GM18520 (cell line): ENCODE measurements at regions not wholly inside any gene's neighbourhood (a gene's known extent, or its start where the extent isn't known, plus 50 kb on each side); places are given as distances from the start of the nearest gene placed in this dataset.

ENCODE experiments used
- ATAC-seq: cut with Tn5 transposase; IDR thresholded peaks from one replicate; pipeline ENCODE4 v1.9.1; 2021; ENCODE audit not compliant: unreplicated experiment

- no peak for ATAC-seq
Observed at GRCh38 chr9:13769006-13769405, 489.5 kb upstream of the MPDZ start.

GRCh38 chr9:13762209-13762608 is 482.7 kb upstream of the MPDZ start:
- ATAC-seq: no peak

- no peak for ATAC-seq
Observed at GRCh38 chr9:13759551-13759950, 480.1 kb upstream of the MPDZ start.

DNA sequence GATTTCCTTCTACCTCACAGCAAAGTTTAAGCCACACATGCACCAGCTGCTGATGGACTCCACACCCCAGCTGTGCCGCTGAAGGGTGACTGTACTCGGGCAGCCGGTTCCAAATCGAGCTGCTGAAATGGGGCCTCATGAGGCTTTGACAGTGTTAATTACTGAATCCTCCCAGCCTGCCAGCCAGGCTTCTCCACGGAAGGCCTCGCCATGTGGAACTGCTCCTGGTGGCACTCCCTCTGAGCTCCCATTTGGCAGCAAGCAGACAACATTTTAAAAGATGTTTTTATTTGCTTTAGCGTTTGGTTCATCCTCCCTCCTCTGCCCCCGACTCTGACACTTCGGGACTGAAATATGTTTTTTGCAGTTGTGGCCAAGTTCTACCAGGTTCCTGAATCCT is 479.4 kb upstream of the MPDZ start:
- no peak for ATAC-seq

DNA sequence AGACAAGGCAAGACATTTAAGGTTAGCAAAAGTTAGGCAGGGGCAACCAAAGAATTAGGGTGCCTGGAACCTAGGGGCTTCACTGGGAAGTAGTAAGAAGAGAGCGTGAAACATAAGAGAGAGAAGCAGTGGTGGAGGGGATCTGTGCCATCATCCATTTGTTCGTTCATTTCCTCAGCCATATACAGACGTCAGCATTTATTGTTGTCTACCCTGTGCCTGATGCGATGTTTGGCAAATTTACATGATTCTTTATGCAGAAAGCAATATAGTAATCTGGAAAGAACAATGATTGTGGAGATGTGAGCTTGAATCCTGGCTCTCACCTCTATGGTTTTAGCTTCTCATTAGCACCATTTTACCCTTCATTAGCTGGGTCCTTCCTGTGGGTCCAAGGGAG is 477.5 kb upstream of the MPDZ start:
- no peak for ATAC-seq

GRCh38 chr9:13755551-13755950 is 476.1 kb upstream of the MPDZ start:
- ATAC-seq: no peak

DNA sequence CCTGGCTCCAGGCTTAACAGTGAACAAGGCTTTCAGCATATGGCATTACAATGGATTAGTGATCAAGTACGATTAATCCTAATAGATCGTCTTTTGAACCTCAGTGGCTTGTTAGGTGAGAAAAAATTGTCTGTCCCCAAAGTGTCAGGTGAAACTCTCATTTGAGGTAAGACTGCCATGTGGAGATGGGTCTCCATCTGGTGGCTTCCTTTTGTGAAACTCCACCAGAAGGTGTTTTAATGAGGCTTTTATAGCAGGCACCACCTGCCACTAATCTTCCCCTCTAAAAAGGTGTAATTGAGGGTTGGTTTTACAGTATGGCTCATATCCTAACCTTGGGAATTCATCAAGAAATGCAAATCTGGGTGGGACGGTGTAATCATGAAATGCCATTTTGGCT is 471.1 kb upstream of the MPDZ start:
- ATAC-seq: no peak

GRCh38 chr9:13750061-13750460 is 470.6 kb upstream of the MPDZ start:
- ATAC-seq: no peak

GRCh38 chr9:13746876-13747275 is 467.4 kb upstream of the MPDZ start:
- ATAC-seq: no peak

- no peak for ATAC-seq
Observed at GRCh38 chr9:13744261-13744901, 464.9 kb upstream of the MPDZ start.

DNA sequence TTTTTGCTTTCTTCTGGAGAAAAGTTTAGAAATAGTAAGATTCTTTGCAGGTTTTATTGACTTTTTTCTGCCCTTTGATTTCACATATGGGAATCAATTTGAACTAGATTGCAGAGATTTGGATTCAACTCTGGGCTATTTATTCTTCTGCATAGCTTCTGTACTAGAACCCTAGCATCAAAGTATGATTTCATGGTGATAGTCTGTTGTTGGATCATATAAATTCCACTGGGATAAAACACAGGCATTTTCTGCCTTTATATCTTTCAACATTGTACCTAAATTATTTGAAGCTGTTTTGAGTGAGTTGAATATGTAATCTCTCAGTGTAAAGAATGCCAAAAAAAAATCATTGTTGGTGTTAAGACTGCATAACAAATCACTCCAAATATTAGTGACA is 458.4 kb upstream of the MPDZ start:
- no peak for ATAC-seq

DNA sequence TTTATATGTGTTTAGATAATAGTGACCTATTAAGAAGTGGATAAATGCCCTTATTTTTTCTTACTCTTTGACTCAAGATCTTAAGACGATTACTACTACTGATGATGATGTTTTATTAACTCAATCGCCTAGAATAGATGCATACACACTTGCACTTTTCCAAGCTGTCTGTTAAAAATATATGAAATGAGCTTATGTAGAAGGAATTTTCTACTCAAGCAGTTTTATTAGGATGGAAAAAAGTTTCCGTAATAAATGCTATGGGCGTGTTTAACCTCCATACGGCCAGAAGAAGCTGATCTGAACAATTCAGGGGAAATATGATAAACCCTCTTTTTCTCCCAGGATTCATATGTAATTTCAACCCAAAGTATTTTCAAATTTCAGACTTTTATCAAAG is 455.7 kb upstream of the MPDZ start:
- no peak for ATAC-seq

DNA sequence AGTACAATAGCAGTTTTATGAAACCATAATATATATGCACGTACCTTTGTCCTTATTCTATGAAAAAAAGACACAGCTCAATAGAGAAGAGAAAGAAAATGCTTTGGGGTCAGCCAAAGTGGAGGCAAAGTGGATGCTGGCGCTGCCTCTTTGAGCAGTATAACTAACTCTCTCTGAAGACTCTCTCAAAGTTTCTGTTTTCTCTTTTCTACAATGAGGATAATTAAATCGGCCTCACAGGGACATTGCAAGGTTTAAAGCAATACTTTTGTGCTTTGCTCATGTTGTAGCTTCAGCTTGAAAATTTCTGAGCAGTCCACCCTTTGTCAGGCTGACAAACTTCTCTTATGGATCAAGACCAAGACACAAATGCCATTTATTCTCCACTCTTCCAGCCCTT is 455.1 kb upstream of the MPDZ start:
- ATAC-seq: no peak

DNA sequence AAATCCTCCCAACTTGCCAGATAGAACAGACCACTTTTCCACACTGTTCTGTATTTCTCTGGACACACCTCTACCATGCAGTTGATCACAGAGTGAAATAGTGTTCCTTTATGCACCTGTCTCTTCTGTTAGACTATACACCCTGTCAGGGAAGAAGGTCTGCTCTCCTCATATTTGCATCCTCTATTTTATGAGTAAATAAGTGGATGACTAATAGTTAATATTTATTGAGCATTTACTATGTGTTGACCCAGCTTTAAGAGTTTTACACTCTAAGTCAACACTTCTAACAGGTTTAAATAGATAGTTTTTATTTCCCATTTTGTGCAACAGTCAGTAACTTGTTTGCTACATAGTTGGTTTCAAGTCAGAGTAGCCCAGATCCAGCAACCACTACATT is 452.8 kb upstream of the MPDZ start:
- ATAC-seq: no peak

DNA sequence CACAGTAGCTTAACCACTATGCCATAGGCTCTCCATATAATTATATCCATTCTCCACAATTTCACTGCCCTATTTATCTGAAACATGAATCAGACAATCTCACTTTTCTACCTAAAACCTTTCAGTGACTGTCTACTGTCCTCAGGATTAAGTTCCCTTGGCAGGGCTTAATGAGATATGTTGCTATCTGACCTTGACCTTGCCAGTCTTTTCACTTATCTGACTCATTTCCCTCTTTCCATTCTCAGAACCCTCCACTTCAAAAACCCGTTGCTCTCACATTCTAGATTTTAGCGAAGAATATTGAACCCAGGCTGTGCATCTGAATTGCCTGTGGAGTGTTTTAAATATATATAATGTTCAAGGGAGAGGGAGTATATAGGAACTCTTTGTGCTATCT is 452.1 kb upstream of the MPDZ start:
- ATAC-seq: no peak

DNA sequence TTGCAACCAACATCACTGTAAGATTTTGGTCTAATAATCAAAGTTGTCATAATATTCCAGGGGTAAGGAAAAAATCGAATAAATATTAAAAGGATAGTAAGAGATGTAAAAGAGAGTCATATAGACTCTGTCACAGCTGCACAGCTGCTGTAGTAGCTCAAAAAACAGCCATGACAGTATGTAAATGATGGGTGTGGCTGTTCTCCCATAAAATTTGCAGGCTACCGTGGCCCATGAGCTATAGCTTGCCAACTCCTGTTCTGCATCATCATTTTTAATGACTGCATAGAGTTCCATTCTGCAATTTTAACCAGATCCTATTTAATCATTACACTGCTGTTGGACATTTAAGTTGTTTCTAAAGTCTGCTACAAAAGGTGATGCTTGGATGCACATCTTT is 450.5 kb upstream of the MPDZ start:
- ATAC-seq: no peak

DNA sequence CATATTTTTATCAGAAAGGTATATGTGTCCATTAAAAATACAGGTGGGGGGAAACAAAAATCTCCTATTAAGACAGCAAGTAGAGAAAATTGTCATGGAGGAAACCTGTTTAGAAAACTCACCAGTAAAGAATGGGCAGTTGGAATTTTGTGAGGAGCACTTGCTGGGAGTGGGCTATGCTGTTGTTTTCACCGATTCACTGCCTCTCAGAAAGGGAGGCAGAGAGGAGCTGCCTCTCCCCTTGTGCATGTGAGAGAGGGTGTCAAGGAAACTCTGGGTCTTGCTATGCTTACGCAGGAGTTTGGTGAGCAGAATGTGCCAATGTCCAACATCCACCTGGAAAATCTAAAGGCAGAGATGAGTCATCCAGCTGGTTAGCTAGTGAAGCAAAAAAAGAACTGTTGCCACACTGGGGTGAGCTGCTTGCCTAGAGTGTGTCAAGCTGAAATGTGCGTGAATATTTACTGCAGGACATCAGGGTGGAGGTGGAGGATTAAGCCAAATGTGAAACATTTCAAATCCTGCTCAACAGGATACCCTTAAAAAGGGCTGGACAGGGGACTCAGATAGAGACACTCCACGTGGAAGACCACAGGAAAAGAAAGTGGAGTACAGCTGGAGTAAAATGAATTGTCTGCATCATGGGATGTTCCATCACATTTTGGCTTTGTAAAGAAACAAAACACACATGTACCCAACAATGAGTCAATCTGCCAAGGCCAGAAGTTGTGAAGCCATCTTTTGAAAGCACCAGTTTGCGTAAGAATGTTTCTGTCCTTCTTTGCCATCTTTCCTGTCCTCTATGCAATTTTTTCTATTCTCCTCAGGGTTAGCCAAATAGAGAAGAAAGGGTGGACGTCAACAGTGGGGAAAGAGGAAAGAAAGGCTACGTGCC is 449.7 kb upstream of the MPDZ start:
- no peak for ATAC-seq

- no peak for ATAC-seq
Observed at GRCh38 chr9:13728131-13728530, 448.6 kb upstream of the MPDZ start.

DNA sequence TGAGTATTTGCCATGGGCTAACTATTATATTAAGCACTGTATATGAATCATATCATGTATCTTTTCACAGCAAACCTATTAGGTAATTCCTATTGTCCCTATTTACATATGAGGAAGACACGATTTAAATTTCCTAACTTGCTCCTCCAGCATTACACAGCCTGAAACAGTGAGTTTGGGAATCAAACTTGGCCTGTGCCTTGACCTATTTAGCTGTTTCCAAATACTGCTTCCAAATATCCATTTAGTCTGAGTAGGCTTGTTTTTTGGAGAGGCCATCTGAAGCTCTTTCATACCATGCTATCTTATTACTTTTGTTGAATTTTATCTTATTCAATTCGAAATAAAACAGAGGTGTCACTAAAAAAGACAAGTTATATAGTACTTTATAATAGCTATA is 447.3 kb upstream of the MPDZ start:
- ATAC-seq: no peak

GRCh38 chr9:13725516-13725915 is 446.0 kb upstream of the MPDZ start:
- no peak for ATAC-seq

DNA sequence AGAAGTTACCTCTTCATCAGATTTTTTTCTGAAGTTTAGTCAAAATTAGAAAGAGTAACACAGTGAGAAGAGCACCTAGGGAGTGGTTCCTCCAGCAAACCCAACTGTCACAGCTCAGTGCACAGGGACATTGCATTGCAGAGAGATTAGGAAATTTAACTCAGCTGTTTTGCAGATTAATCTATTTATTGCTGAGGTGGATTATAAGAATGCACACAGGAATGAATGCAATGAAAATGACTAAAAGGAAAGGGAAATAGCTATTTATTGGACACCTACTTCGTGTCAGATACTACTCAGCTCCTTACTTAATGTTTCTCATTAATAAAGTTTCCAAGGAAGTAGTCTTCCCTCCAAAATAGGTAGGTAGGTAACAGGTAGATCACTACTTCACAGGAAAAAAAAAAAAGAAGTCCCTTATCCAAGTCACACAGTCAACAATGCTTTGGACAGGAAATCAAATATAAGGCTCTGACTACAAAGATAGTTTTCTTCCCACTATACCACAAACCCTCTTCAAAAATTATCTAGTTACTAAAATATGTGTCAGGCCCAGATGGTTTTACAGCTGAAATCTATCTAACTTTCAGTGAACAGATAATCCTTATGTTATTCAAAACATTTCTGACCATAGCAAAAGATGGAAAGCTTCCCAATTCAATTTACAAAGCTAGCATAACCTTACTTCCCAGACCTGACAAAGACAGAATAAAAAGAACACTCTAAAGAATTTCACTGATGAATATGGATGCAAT is 442.2 kb upstream of the MPDZ start:
- no peak for ATAC-seq
